AG09319 (cell line): ENCODE measurements at regions not wholly inside any gene's neighbourhood (a gene's known extent, or its start where the extent isn't known, plus 50 kb on each side); places are given as distances from the start of the nearest gene placed in this dataset.

Experiments used
- DNase-seq: peaks from one replicate; pipeline ENCODE4 v3.0.0-alpha.2; 2010; ENCODE audit warnings: low read depth; ENCODE audit errors: extremely low read depth
- CTCF ChIP-seq: IDR thresholded peaks from 2 replicates; pipeline ENCODE4 v1.5.1; 2011; ENCODE audit warnings: low read depth, mild to moderate bottlenecking, inconsistent platforms, low read length, moderate library complexity

DNA sequence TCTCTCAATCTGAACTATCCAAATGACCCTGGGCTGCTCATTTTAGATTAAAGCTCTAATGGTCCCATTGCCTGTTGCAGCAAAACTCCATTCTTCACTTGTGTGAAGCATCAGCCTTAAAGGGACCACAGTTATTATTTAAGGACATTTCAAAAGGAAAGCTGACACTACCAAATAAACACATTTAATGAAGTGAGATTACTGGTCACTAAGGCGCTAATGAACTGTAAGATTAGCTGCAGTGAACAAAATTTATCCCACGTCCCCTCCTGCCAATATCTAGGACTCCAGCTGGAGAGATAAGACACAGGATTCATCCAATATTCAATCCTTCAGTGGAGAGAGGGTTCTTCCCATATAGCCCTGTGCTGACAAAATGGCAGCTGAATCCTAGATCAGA is 1029.2 kb upstream of the SEL1L start:
- no peak for TF ChIP-seq CTCF
- DNase-seq: no peak

- DNase-seq: no peak
- no peak for TF ChIP-seq CTCF
These were observed 1032.2 kb upstream of the SEL1L start for GRCh38 chr14:82565825-82566224.

GRCh38 chr14:82587226-82587625 is 1053.6 kb upstream of the SEL1L start:
- DNase-seq: no peak
- no peak for TF ChIP-seq CTCF

- no peak for TF ChIP-seq CTCF
- no peak for DNase-seq
These were observed 1061.8 kb upstream of the SEL1L start for GRCh38 chr14:82595466-82595865.

DNA sequence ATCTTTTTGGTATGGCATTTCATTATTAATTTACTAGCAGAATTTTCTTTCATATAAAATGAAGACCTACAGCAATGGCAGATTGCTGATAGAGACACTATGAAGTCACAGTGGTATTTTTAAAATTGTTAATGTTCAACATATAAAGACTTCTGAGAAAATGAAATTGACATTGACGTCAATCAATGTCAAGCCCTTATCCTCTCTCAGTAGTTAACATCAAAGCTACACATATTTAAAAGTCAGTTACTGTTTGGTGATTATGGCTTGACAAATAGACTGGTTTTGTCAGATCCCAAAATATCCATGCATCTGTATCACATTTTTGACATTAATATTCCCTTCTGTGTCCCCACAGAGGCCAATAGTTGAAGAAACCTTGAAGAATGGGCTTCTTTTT is 1069.1 kb upstream of the SEL1L start:
- no peak for TF ChIP-seq CTCF

DNA sequence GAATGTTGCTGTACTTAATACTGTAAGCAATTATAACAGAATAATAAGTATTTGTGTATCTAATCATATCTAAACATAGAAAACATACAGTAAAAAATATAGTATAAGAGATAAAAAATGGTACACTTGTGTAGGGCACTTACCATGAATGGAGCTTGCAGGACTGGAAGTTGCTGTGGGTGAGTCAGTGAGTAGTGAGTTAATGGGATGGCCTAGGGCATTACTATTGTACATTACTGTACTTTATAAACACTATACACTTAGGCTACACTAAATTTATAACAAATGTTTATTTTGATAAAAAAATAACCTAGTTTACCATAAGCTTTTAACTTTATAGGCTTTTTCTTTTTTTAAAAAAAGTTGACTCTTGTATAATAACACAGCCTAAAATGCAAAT is 1071.2 kb upstream of the SEL1L start:
- no peak for TF ChIP-seq CTCF
- no peak for DNase-seq

More for the DNA sequence above, 1069.1 kb upstream of the SEL1L start:
- no peak for DNase-seq

DNA sequence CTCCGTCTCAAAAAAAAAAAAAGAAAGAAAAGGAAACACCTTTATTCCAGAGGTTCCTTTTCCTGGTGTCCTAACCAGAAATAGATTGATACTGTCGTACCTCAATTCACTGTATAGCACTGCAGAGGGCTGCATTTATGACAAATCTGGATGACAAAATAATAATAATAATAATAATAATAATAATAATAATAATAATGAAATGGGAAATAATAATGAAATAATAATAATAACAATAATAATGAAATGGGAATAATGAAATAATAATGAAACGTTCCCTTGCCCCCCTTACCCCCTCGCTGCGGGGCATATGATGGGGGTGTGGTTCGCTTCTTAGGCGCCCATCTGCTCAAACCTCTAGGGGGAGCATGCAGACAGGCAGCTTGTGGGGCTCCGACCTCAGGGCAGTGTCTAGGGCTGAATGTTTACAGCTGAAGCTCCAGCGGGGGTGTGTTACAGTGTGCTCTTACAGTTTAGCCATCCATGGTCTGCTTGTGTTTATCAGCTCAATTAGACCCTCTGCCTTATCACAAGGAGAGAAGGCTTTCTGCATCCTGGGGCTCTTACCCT is 1088.3 kb upstream of the SEL1L start:
- no peak for TF ChIP-seq CTCF
- DNase-seq: no peak
